ENCODE measurements at regions not wholly inside any gene's neighbourhood (a gene's known extent, or its start where the extent isn't known, plus 50 kb on each side); places are given as distances from the start of the nearest gene placed in this dataset.

DNA sequence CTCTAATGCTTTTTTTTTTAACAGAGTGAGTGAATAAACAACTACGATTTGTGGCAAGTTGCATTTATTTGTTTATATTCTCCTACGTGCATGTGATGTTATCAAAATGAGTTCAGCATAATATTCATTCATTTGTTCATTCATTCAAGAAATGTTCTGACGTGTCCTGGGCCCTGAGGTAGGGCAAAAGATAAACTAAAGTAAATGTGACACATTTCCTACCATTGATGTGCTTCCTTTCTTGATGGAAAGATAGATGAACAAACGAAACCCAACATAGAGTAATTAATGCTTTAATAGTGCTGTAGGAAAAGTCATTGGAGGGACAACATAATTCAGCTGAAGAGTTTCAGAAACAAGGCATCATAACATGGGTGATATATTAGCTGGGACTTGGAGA lies 261.5 kb upstream of the KCNMB2 start:
- TF ChIP-seq, protein P1, sequence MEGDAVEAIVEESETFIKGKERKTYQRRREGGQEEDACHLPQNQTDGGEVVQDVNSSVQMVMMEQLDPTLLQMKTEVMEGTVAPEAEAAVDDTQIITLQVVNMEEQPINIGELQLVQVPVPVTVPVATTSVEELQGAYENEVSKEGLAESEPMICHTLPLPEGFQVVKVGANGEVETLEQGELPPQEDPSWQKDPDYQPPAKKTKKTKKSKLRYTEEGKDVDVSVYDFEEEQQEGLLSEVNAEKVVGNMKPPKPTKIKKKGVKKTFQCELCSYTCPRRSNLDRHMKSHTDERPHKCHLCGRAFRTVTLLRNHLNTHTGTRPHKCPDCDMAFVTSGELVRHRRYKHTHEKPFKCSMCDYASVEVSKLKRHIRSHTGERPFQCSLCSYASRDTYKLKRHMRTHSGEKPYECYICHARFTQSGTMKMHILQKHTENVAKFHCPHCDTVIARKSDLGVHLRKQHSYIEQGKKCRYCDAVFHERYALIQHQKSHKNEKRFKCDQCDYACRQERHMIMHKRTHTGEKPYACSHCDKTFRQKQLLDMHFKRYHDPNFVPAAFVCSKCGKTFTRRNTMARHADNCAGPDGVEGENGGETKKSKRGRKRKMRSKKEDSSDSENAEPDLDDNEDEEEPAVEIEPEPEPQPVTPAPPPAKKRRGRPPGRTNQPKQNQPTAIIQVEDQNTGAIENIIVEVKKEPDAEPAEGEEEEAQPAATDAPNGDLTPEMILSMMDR (IDR thresholded peaks at IDR 0.05): no peak
- TF ChIP-seq POLR2A (IDR thresholded peaks at IDR 0.05): no peak
